ENCODE measurements at regions not wholly inside any gene's neighbourhood (a gene's known extent, or its start where the extent isn't known, plus 50 kb on each side); places are given as distances from the start of the nearest gene placed in this dataset.

DNA sequence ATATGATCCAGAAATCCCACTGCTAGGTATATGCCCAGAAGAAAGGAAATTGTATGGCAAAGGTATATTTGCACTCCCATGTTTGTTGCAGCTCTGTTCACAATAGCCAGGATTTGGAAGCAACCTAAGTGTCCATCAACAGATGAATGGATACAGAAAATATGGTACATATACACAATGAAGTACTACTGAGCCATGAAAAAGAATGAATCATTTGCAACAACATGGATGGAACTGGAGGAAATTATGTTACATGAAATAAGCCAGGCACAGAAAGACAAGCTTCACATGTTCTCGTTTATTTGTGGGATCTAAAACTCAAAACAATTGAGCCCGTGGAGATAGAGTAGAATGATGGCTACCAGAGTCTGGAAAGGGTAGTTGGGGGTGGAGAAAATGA is 55.5 kb upstream of the BDH1 start:
- TF ChIP-seq EZH2 (IDR thresholded peaks at IDR 0.05) (no peak), EZH2phosphoT487 (IDR thresholded peaks at IDR 0.05) (no peak)
- TF ChIP-seq, protein P1, sequence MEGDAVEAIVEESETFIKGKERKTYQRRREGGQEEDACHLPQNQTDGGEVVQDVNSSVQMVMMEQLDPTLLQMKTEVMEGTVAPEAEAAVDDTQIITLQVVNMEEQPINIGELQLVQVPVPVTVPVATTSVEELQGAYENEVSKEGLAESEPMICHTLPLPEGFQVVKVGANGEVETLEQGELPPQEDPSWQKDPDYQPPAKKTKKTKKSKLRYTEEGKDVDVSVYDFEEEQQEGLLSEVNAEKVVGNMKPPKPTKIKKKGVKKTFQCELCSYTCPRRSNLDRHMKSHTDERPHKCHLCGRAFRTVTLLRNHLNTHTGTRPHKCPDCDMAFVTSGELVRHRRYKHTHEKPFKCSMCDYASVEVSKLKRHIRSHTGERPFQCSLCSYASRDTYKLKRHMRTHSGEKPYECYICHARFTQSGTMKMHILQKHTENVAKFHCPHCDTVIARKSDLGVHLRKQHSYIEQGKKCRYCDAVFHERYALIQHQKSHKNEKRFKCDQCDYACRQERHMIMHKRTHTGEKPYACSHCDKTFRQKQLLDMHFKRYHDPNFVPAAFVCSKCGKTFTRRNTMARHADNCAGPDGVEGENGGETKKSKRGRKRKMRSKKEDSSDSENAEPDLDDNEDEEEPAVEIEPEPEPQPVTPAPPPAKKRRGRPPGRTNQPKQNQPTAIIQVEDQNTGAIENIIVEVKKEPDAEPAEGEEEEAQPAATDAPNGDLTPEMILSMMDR (IDR thresholded peaks at IDR 0.05), result no peak
- Mint-ChIP-seq H3K27me3 (ENCODE audit: insufficient read depth, low read depth) (peaks cover 2% of the 10 kb centered on the region), H3K9me3 (peaks cover 19% of the 10 kb centered on the region), H3K36me3 (peaks cover 69% of the 10 kb centered on the region), H3K4me1 (no peaks in the 10 kb centered on the region), H3K27ac (no peak overlapping the region), H3K4me3 (no peak overlapping the region)
- no peaks in the 10 kb centered on the region for H3K79me2 ChIP-seq (ENCODE audit: low read depth)
- no peak overlapping the region for H3K9ac ChIP-seq
- no peak overlapping the region for H3K4me2 ChIP-seq
- H3K4me1 ChIP-seq, result no peaks in the 10 kb centered on the region
- peaks cover 20% of the 10 kb centered on the region for H3K9me3 ChIP-seq (ENCODE audit: low read depth)
- H3K27ac ChIP-seq, result no peak overlapping the region
- DNase-seq (ENCODE audit: low spot score), result no peak
- peaks cover 49% of the 10 kb centered on the region for H3K36me3 ChIP-seq
- no peaks in the 10 kb centered on the region for H3K27me3 ChIP-seq
- H3K4me3 ChIP-seq, result no peak overlapping the region
- H2AFZ ChIP-seq (replicated peaks), result no peak overlapping the region
- no peaks in the 10 kb centered on the region for H4K20me1 ChIP-seq (ENCODE audit: low read depth)
- no peaks in the 10 kb centered on the region for H3F3A ChIP-seq (ENCODE audit: low read depth)

DNA sequence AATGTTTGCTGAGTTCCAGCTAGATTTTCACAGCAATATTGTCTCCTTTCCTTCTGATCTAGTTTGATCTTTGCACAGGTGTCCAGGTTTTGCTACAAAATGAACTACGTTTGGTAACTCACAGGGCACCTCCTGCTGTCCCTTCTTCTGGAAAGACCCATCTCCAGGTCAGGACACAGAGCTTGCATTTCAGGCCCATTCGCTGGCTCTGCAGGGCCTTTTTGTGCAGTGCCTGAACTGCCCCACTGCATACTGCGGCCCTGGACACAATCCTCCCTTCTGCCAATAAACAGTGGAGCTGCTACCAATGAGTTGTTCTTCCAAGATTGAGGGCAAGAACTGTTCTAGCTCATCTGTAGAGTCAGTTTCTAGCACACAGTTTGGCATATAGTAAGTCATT is 50.7 kb upstream of the BDH1 start:
- DNase-seq (ENCODE audit: low spot score), result no peak
- no peak overlapping the region for H3K4me3 ChIP-seq
- H3F3A ChIP-seq (ENCODE audit: low read depth), result no peaks in the 10 kb centered on the region
- H3K27me3 ChIP-seq, result no peaks in the 10 kb centered on the region
- H3K27ac ChIP-seq, result no peak overlapping the region
- no peak overlapping the region for H2AFZ ChIP-seq (replicated peaks)
- no peaks in the 10 kb centered on the region for H3K79me2 ChIP-seq (ENCODE audit: low read depth)
- no peak overlapping the region for H3K9ac ChIP-seq
- TF ChIP-seq EZH2phosphoT487 (IDR thresholded peaks at IDR 0.05) (no peak), EZH2 (IDR thresholded peaks at IDR 0.05) (no peak)
- TF ChIP-seq, protein P1 (IDR thresholded peaks at IDR 0.05), result no peak
- no peaks in the 10 kb centered on the region for H3K4me1 Mint-ChIP-seq
- no peak overlapping the region for H3K27ac Mint-ChIP-seq
- peaks cover 5% of the 10 kb centered on the region for H3K27me3 Mint-ChIP-seq (ENCODE audit: insufficient read depth, low read depth)
- H3K9me3 Mint-ChIP-seq, result peaks cover 21% of the 10 kb centered on the region
- H3K4me2 ChIP-seq, result no peak overlapping the region
- no peaks in the 10 kb centered on the region for H4K20me1 ChIP-seq (ENCODE audit: low read depth)
- peaks cover 6% of the 10 kb centered on the region for H3K9me3 ChIP-seq (ENCODE audit: low read depth)
- H3K4me1 ChIP-seq, result no peaks in the 10 kb centered on the region
- H3K36me3 Mint-ChIP-seq, result peaks cover 58% of the 10 kb centered on the region
- no peak overlapping the region for H3K4me3 Mint-ChIP-seq
- H3K36me3 ChIP-seq, result peaks cover 17% of the 10 kb centered on the region
